Testis (tissue), 2 donors: ENCODE measurements at regions not wholly inside any gene's neighbourhood (a gene's known extent, or its start where the extent isn't known, plus 50 kb on each side); places are given as distances from the start of the nearest gene placed in this dataset.

ENCODE experiments used
- DNase-seq: peaks from one replicate; pipeline ENCODE4 v3.0.0-alpha.2; 2019
- H3K27ac ChIP-seq, 2 donors: fragments of 200-600 bp; sonication (generic); one replicate each; pipeline ENCODE4 v1.5.1; 2019
- H3K27me3 ChIP-seq: fragments of 200-600 bp; sonication (generic); one replicate; pipeline ENCODE4 v1.5.1; 2019
- H3K36me3 ChIP-seq: fragments of 200-600 bp; sonication (generic); one replicate; pipeline ENCODE4 v1.5.1; 2017; ENCODE audit warnings: low read depth; ENCODE audit errors: missing control alignments
- H3K4me1 ChIP-seq: fragments of 200-600 bp; sonication (generic); one replicate; pipeline ENCODE4 v1.5.1; 2019
- H3K4me3 ChIP-seq, 2 donors: fragments of 200-600 bp; sonication (generic); one replicate each; pipeline ENCODE4 v1.5.1; 2017 to 2019
- H3K9me3 ChIP-seq: fragments of 200-600 bp; sonication (generic); one replicate; pipeline ENCODE4 v1.5.1; 2017
- CTCF ChIP-seq, 3 experiments: fragments of 450-650 bp in 2 of 3; fragments of 200-600 bp in 1 of 3; sonication (generic) in 1 of 3; IDR thresholded peaks; one replicate each; pipeline ENCODE4 v1.5.1; 2016 to 2019; ENCODE audit warnings: antibody characterized with exemption in 3 of 3, mild to moderate bottlenecking in 2 of 3, moderate library complexity in 1 of 3
- POLR2A ChIP-seq: fragments of 450-650 bp; IDR thresholded peaks from one replicate; pipeline ENCODE4 v1.6.1; 2017; ENCODE audit warnings: antibody characterized with exemption, mild to moderate bottlenecking, moderate library complexity
- WGBS, 2 donors: methylation state at CpG; one replicate each; pipeline ENCODE4 v1.1.5; 2018; 5-methylcytosine and 5-hydroxymethylcytosine counted together
- intact Hi-C: fragments of 100-400 bp; cut with DNase I; formaldehyde crosslinking; loops from one replicate; pipeline ENCODE4 v1.15.1; 2023; ENCODE audit warnings: low total_unique reads

- intact Hi-C loops, result no loop called here
- Histone ChIP-seq H3K4me3 (no peak overlapping the region), H3K27me3 (no peaks in the 10 kb centered on the region), H3K36me3 (no peaks in the 10 kb centered on the region), H3K27ac (no peak overlapping the region), H3K9me3 (no peaks in the 10 kb centered on the region), H3K4me1 (no peaks in the 10 kb centered on the region)
- WGBS, 2 donors, result 59 to 60% methylated on average over 2 of the region's 2 CpGs
- no peak for TF ChIP-seq CTCF (IDR thresholded peaks at IDR 0.05)
- no peak for TF ChIP-seq POLR2A
- DNase-seq, result no peak
These were observed 233.6 kb upstream of the THSD7B start for GRCh38 chr2:136531731-136532130.

DNA sequence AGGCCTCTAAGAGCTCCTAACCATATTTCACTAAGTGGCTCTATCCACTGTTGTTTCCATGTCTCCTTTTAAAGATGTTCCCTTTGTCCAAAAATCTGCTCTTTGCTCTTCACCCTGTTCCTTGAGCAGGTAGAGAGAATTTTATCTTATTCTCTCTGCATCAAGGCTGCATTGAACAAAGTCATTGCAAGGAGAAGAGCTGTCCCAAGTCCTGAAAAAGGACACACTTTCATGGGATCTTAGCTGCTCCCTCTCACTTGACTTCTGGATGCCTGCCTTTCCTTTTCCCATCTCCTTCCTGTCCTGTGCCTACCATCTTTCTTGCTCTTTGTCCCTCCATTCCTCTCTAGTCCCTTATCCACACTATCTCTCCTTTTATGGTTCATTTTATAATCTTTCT is 235.2 kb upstream of the THSD7B start:
- intact Hi-C loops, result no loop called here
- no peak overlapping the region for H3K27ac ChIP-seq
- no peak overlapping the region for H3K4me3 ChIP-seq
- no peaks in the 10 kb centered on the region for H3K4me1 ChIP-seq
- no peaks in the 10 kb centered on the region for H3K36me3 ChIP-seq
- no peak for TF ChIP-seq CTCF (IDR thresholded peaks at IDR 0.05)
- no peak for TF ChIP-seq POLR2A
- H3K9me3 ChIP-seq, result no peaks in the 10 kb centered on the region
- no peak for DNase-seq
- H3K27me3 ChIP-seq, result no peaks in the 10 kb centered on the region

GRCh38 chr2:136527560-136527959 is 237.8 kb upstream of the THSD7B start:
- Histone ChIP-seq H3K9me3 (no peaks in the 10 kb centered on the region), H3K4me1 (no peaks in the 10 kb centered on the region), H3K27ac (no peak overlapping the region), H3K27me3 (no peaks in the 10 kb centered on the region), H3K36me3 (no peaks in the 10 kb centered on the region), H3K4me3 (no peak overlapping the region)
- TF ChIP-seq POLR2A (no peak), CTCF (IDR thresholded peaks at IDR 0.05) (no peak)
- 8 to 21% methylated on average over 2 of the region's 2 CpGs for WGBS, 2 donors
- intact Hi-C loops, result no loop called here
- peak; percentile 17 for DNase-seq

DNA sequence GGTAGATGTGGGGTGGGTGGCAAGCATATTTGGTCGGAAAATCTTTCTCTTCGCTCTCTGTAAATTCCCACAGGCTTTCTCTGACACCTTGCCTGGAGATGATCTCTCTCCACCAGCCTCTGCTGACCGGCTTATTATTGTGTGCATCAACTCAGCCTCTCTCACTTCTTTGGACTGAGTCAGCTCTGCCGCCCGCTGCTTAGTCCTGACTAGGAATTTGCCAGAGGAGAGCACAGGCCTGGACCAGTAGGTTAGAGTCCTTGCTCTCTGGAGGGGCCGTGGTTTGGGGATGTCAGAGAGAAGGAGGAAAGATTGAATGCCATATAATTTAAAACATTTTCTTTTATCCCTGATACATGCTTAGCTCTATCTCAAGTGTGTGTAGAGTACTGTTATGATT is 242.6 kb upstream of the THSD7B start:
- 83 to 85% methylated on average over 6 of the region's 6 CpGs for WGBS, 2 donors

More for the DNA sequence above, 242.6 kb upstream of the THSD7B start:
- no peak for DNase-seq
- Histone ChIP-seq H3K27ac (no peak overlapping the region), H3K9me3 (no peaks in the 10 kb centered on the region), H3K27me3 (no peaks in the 10 kb centered on the region), H3K4me1 (no peaks in the 10 kb centered on the region), H3K36me3 (no peaks in the 10 kb centered on the region), H3K4me3 (no peak overlapping the region)
- intact Hi-C loops, result no loop called here
- no peak for TF ChIP-seq POLR2A
- no peak for TF ChIP-seq CTCF (IDR thresholded peaks at IDR 0.05)
